Posterior cingulate gyrus (tissue), 11 donors: ENCODE measurements at regions not wholly inside any gene's neighbourhood (a gene's known extent, or its start where the extent isn't known, plus 50 kb on each side); places are given as distances from the start of the nearest gene placed in this dataset.

Experiments
- DNase-seq, 10 donors: peaks; one replicate each; pipeline versions ENCODE4 v3.0.0 to v3.0.0-alpha.2; 2020 to 2021; ENCODE audit warnings: mixed read lengths in 3 of 10
- intact Hi-C: fragments of 100-400 bp; cut with DNase I; formaldehyde crosslinking; loops from one replicate; pipeline ENCODE4 v1.15.1; 2023

- DNase-seq, result no peak
- intact Hi-C loops, result no loop called here
Measured at GRCh38 chr7:13320333-13320732, 632.9 kb downstream of the ARL4A start.

GRCh38 chr7:13321316-13321715 is 633.9 kb downstream of the ARL4A start:
- no peak for DNase-seq
- intact Hi-C loops, result no loop called here

- DNase-seq, result no peak
- intact Hi-C loops, result no loop called here
Measured at GRCh38 chr7:13322126-13322525, 634.7 kb downstream of the ARL4A start.

GRCh38 chr7:13327669-13328068 is 640.2 kb downstream of the ARL4A start:
- intact Hi-C loops, result no loop called here
- DNase-seq, result no peak

GRCh38 chr7:13333371-13333770 is 645.9 kb downstream of the ARL4A start:
- intact Hi-C loops, result no loop called here
- no peak for DNase-seq

- intact Hi-C loops, result no loop called here
- no peak for DNase-seq
Measured at GRCh38 chr7:13336227-13336626, 648.8 kb downstream of the ARL4A start.

GRCh38 chr7:13352677-13353076 is 636.8 kb downstream of the ETV1 start:
- intact Hi-C loops, result no loop called here
- no peak for DNase-seq

- DNase-seq, result no peak
- intact Hi-C loops, result no loop called here
Measured at GRCh38 chr7:13359656-13360055, 629.8 kb downstream of the ETV1 start.

- intact Hi-C loops, result no loop called here
- no peak for DNase-seq
Measured at GRCh38 chr7:13386741-13387140, 602.7 kb downstream of the ETV1 start.

GRCh38 chr7:13407911-13408310 is 581.6 kb downstream of the ETV1 start:
- no peak for DNase-seq
- intact Hi-C loops, result no loop called here

- intact Hi-C loops, result no loop called here
Measured at GRCh38 chr7:13411151-13411550, 578.3 kb downstream of the ETV1 start.

GRCh38 chr7:13411636-13412035 is 577.8 kb downstream of the ETV1 start:
- intact Hi-C loops, result no loop called here
- no peak for DNase-seq

More at GRCh38 chr7:13411151-13411550, 578.3 kb downstream of the ETV1 start:
- DNase-seq, result no peak

- intact Hi-C loops, result no loop called here
- no peak for DNase-seq
Measured at GRCh38 chr7:13414181-13414580, 575.3 kb downstream of the ETV1 start.

GRCh38 chr7:13414661-13415107 is 574.8 kb downstream of the ETV1 start:
- intact Hi-C loops, result no loop called here

GRCh38 chr7:13416071-13416470 is 573.4 kb downstream of the ETV1 start:
- intact Hi-C loops, result no loop called here
- no peak for DNase-seq

More at GRCh38 chr7:13414661-13415107, 574.8 kb downstream of the ETV1 start:
- DNase-seq, result no peak

GRCh38 chr7:13416544-13416943 is 572.9 kb downstream of the ETV1 start:
- no peak for DNase-seq
- intact Hi-C loops, result no loop called here

GRCh38 chr7:13420726-13421125 is 568.7 kb downstream of the ETV1 start:
- DNase-seq, result no peak

GRCh38 chr7:13421776-13422175 is 567.7 kb downstream of the ETV1 start:
- intact Hi-C loops, result no loop called here
- no peak for DNase-seq

More at GRCh38 chr7:13420726-13421125, 568.7 kb downstream of the ETV1 start:
- intact Hi-C loops, result no loop called here

- intact Hi-C loops, result no loop called here
- DNase-seq, result no peak
Measured at GRCh38 chr7:13433946-13434345, 555.5 kb downstream of the ETV1 start.

- DNase-seq, result no peak
- intact Hi-C loops, result no loop called here
Measured at GRCh38 chr7:13442226-13442625, 547.2 kb downstream of the ETV1 start.

GRCh38 chr7:13447637-13448036 is 541.8 kb downstream of the ETV1 start:
- no peak for DNase-seq
- intact Hi-C loops, result no loop called here

GRCh38 chr7:13448243-13448642 is 541.2 kb downstream of the ETV1 start:
- intact Hi-C loops, result no loop called here
- DNase-seq, result no peak

- no peak for DNase-seq
- intact Hi-C loops, result no loop called here
Measured at GRCh38 chr7:13449460-13449859, 540.0 kb downstream of the ETV1 start.
